Lower leg skin (tissue), 3 donors: ENCODE measurements at regions not wholly inside any gene's neighbourhood (a gene's known extent, or its start where the extent isn't known, plus 50 kb on each side); places are given as distances from the start of the nearest gene placed in this dataset.

Source experiments
- POLR2A ChIP-seq, 2 donors: fragments of 450-650 bp; IDR thresholded peaks; one replicate each; pipeline ENCODE4 v1.6.1; 2016 to 2017; ENCODE audit warnings: antibody characterized with exemption in 2 of 2, mild to moderate bottlenecking in 1 of 2, moderate library complexity in 1 of 2
- TF ChIP-seq, protein P1 (sequence below), 3 donors: fragments of 450-650 bp; IDR thresholded peaks; one replicate each; pipeline ENCODE4 v1.5.1; 2016; ENCODE audit warnings: antibody characterized with exemption in 3 of 3, mild to moderate bottlenecking in 3 of 3, moderate library complexity in 2 of 3

DNA sequence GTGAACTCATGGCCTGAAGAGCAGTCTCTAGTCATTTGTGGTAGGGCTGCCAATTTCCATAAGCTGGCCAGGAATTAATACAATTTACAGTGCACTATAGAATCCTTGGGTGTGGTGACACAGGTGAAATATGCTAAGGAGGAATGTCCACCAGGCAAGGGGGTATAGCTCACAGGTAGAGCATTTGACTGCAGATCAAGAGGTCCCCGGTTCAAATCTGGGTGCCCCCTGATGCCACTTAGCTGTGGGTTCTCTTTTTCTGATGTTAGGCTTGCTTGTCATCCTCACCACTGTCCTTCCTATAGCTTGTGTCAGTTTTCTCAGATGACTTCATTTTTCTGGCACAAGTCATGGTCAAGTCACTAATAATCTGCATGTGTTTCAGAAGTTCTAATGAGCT lies 108.7 kb downstream of the ZNF467 start:
- TF ChIP-seq, protein P1, sequence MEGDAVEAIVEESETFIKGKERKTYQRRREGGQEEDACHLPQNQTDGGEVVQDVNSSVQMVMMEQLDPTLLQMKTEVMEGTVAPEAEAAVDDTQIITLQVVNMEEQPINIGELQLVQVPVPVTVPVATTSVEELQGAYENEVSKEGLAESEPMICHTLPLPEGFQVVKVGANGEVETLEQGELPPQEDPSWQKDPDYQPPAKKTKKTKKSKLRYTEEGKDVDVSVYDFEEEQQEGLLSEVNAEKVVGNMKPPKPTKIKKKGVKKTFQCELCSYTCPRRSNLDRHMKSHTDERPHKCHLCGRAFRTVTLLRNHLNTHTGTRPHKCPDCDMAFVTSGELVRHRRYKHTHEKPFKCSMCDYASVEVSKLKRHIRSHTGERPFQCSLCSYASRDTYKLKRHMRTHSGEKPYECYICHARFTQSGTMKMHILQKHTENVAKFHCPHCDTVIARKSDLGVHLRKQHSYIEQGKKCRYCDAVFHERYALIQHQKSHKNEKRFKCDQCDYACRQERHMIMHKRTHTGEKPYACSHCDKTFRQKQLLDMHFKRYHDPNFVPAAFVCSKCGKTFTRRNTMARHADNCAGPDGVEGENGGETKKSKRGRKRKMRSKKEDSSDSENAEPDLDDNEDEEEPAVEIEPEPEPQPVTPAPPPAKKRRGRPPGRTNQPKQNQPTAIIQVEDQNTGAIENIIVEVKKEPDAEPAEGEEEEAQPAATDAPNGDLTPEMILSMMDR (IDR thresholded peaks at IDR 0.05) = no peak
- TF ChIP-seq POLR2A (IDR thresholded peaks at IDR 0.05) = no peak
